ENCODE measurements at regions not wholly inside any gene's neighbourhood (a gene's known extent, or its start where the extent isn't known, plus 50 kb on each side); places are given as distances from the start of the nearest gene placed in this dataset.

DNA sequence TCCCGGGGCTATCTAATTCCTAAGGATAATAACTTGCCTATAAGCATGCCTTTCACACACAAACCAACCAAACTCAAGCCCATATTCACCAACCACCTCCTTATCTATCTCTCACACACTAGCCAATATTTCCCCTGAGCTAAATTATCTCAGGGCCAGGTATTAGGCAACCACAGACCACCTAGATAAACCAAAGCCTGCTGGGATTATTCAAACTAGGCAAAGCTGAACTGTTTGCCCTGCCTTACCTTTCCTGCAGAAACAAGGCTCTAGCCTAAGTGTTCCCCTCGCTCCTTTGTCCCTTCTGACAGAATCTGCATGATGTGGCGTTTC, 114.7 kb upstream of the EEA1 start:
- DNase-seq: no peak

DNA sequence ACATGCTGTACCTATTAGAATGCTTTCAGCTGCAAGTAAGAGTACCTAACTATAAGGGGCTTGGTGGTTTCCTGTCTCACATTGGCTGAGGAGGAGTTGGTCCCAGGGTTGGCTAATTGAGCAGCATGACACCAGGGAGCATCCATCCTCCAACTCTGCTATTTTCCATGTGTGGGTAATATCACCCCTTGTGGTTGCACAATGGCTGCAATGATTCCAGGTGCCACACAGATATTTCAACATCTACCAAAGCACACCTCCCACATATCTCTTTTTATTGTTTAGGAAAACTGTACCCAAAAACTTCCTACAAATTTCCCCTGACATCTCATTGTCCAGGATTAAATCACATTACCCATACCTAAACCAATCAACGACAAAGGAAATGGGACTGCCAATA, 118.0 kb upstream of the EEA1 start:
- no peak for DNase-seq

GRCh38 chr12:93048656-93049055, 119.6 kb upstream of the EEA1 start:
- no peak for DNase-seq

- DNase-seq: no peak
These were observed 121.1 kb upstream of the EEA1 start for GRCh38 chr12:93050026-93050747.

GRCh38 chr12:93050748-93051081, 121.6 kb upstream of the EEA1 start:
- no peak for DNase-seq

DNA sequence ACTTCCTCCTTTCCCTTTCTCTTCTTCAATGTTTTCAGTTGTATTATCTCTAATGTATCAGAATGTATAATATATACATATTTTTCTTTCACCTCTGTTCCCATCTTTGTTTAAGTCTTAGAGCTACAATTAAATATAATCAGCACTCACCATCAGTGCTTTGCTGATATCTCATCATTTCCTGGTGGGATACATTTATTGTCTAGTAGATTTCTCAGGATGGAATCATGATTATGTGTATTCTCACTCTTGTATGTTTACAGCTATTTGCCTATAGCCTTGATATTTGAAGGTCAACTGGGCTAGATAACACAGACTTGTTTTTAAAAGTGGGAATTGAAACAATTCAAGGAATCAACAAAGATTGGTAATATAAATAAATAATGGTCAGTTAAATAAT, 124.9 kb upstream of the EEA1 start:
- no peak for DNase-seq

DNA sequence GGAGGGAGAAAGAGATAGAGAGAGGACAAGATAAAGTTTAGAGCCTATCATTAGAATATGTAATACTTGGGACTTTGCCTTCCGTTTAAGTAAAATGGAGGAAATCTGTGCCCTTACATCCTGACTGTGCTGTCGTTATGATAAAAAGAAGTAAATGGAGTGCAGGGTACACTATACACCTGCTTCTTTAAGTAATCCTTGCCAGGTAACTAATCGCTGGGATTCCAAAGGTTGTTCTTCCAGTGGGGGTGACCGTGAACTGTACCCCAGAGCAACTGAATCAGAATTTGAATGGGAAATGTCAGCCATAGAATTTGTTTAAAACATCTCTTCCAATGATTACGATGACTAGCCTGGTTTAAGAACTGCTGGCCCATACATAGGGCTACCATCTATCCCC, 126.1 kb upstream of the EEA1 start:
- DNase-seq: no peak

DNA sequence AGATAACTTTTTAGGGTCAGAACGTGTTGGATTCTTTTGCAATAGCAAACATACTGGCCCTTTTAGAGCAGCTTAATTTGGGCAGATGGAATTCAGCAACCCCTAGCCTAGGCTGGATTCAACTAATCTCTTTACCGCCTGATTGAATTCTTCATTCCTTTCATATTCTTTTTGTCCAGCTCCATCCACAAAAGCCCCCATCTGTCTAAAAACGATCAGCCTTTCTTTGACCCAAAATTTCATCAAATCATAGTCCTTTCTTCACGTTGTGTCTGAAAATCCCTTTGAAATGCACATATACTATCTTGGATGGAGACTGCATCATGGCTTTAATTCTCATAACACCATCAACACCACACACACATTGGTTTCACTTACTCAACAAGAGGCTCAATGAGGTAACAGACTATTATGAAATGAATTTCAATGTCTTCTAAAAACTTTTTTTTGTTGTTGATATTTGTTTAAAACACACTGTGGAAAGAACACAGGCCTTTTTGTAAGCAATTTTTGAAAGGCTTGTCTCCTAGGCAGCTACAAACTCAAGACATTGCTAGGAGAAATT, 128.0 kb upstream of the EEA1 start:
- DNase-seq: no peak

- DNase-seq: no peak
These were observed 129.2 kb upstream of the EEA1 start for GRCh38 chr12:93058280-93058679.

DNA sequence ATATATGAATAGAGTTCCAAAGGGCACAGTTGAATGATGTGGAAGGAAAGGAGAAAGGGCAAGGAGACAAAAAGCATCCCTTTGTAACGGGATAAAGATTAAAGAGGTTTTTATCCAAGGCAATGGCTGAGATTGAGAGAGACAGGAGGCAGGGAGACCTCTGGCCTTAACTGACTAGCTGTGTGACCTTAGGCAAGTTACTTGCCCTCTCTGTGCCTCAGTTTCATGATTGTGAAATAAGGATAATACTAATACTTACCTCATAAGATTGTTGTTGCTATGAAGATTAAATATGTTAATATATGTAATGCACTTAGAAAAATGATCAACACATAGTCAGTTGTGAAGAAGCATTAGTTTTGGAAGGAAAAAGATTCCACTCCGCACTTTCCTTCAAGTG, 130.2 kb upstream of the EEA1 start:
- no peak for DNase-seq

GRCh38 chr12:93059925-93060665, 131.0 kb upstream of the EEA1 start:
- DNase-seq: no peak

DNA sequence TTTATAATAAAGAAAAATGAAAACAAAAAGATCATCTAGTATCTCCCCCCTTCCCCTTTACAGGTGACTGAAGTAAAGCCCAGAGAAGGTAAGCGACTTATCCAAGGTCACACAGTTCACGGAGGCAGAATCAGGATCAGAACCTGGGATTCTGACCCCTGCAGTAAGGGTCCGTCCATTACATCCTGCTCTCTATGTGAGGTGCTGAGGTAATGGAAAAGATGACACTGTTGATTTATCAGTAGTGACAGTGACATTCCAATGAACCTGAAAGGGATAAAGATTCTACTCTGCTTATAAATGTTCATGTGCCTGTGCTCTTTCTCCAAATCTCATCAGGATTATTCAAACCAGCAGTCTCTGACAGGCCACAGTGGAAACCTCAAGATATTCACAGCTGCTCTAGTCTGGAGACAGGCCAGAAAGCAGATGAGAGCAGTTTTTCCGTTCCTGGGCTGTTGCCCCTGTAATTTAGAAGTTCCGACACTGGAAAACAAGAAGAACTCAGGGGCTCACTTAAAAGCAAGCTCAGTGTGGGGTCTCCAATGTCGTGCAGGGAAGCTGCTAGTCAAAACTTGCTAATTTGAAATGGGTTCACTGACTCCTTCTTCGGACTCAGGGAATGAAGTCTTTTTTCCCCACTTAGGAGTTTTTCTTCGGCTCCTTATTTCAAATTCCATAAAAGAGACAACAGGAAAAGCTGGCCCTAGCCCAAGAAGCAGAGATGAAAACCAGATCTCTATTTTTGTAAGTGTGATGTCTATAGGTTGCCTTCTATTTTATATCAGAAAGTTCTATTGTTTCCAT, 131.8 kb upstream of the EEA1 start:
- DNase-seq: no peak

- DNase-seq: no peak
These were observed 132.7 kb upstream of the EEA1 start for GRCh38 chr12:93061473-93062419.

DNA sequence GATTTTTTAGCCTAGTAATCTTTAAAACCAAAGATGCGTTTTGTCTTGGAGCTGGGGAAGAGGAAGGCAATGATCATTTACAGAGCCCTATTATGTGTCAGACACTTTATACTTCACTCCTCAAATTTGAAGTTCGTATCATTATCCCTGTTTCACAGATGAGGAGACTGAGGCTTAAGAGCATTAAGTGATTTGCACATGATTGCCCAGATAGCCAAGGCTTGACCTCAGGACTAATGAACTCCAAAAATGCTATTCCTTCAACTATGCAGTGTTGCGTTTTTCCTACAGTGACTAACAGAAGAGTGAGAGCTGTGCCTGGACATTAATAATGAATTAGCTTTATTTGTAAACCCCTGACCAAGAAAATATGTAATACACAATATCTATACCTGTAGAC, 136.8 kb upstream of the EEA1 start:
- no peak for DNase-seq

DNA sequence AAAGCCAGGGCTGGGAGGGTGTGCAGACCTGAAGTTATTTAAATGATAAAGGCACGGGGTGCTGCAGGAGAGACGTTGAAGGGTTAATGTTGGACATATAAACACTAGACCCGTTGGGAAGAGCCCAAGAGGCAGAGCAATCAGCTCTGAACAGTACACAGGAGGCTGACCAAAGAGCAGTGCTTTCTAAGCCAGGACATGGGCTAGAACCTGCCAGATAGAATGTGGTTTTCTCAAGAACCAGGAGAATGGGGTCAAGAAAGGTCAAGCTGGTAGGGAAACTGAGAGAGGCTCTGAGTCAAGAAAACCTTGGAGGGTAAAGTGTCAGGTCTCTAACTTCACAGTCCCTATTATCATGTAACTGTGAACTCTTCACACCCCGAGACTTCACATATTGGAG, 143.2 kb upstream of the EEA1 start:
- DNase-seq: no peak

- DNase-seq: no peak
These were observed 144.2 kb upstream of the EEA1 start for GRCh38 chr12:93073324-93073723.

DNA sequence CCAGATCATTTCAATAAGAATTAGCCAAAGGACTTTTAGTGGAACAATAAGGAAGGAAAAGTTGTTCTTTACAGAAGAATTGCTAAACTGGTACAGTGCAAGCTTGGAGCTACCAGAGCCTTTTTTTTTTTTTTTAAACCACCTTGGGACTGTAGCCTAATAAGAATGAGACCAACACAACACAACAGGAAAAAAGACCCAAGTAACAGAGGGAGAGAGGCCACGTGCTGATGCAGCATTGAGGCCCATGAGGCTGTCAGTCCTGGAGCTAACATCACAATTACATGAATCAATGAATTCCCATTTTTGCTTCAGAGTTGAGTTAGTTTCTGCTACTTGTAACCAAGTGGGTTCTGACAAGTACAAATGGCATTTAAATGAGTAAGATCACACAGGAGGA, 149.0 kb upstream of the EEA1 start:
- no peak for DNase-seq

- no peak for DNase-seq
These were observed 149.5 kb upstream of the EEA1 start for GRCh38 chr12:93078577-93078976.

- no peak for DNase-seq
These were observed 150.2 kb upstream of the EEA1 start for GRCh38 chr12:93079271-93079670.

DNA sequence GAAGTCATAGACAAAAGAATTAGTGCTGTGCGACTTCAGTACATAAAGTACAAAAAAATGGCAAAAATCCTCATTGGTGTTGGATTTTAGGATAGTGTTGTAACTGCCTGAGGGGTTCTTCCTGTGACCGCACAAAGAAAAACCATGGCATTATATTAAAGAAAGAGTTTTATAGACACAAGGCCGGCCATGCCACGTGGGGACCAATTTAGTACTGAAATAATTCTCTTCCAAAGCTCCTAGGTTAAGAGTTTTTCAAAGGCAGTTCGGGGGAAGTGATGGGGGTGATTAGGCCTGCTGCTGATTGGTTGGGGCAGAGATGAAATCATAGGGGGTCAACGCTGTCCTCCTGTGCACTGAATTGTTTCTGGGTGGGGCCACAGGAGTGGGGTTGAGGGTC, 150.9 kb upstream of the EEA1 start:
- DNase-seq: no peak

- DNase-seq: no peak
These were observed 151.4 kb upstream of the EEA1 start for GRCh38 chr12:93080452-93080851.

DNA sequence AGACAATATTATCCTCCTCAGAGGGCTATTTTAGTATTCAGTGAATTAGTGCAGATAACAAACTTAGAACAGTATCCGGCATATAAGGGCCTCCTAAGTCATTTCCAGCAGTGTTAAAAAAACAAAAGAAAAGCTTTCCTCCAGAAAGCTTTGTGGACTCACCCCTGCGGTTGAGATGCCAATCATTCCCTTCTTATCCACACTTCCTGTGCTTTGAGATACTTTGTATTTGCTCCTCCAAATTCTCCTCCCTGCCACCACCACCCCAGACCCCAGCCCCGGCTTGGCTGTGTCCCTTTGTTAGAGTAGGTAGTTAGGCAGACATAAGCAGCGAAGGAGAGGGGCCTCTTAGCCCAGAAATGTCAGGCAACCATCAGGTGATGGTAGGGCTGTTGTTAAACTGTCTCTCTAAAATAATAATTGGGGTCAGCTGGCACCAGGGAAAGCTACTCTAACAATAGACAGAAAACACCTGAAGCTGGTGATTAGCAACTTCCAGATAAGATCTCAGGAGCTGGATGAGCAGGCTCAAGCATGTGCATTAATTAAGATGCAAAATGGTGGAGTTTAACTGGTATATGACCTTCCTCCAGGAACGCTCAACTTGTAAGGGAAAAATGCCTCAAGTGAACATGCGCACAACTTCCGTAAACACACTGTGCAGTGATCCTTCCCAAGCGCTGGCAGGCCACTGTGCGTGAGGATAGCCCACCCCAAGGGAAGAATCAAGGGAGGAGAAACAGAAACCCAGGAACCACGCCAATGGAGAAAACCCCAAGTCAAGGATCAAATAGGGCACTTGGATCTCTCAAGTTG, 152.1 kb upstream of the EEA1 start:
- no peak for DNase-seq
